ENCODE measurements at regions not wholly inside any gene's neighbourhood (a gene's known extent, or its start where the extent isn't known, plus 50 kb on each side); places are given as distances from the start of the nearest gene placed in this dataset.

DNA sequence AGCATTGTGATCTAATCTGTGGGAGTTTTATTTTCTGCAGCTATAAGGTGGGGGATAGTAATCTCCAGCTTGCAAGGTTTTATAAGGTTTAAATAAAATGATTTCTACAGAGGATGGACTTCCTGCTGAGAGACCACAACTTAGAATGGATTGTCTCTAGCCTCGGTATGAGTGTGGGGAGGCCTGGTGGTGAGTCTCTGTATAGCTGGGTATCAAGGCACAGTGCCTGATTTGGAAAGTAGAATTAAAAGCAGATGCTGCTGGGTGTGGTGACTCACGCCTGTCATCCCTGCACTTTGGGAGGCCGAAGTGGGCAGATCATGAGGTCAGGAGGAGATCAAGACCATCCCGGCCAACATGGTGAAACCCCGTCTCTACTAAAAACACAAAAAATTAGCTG, 162.0 kb upstream of the GATB start:
- Histone ChIP-seq H2AFZ (ENCODE audit: low read depth) (no peak overlapping the region), H3K79me2 (ENCODE audit: insufficient read depth, low read depth) (no peaks in the 10 kb centered on the region), H3K9ac (no peak overlapping the region), H3K27ac (no peak overlapping the region), H3K36me3 (ENCODE audit: insufficient read depth) (no peaks in the 10 kb centered on the region), H3K4me1 (ENCODE audit: low read depth, poor library complexity, severe bottlenecking) (no peaks in the 10 kb centered on the region), H4K20me1 (ENCODE audit: insufficient read depth) (no peaks in the 10 kb centered on the region), H3K4me2 (no peak overlapping the region), H3K27me3 (ENCODE audit: insufficient read depth, low read depth) (no peaks in the 10 kb centered on the region), H3K4me3 (IDR thresholded peaks at IDR 0.05; ENCODE audit: insufficient read depth, low read depth, low read length) (no peak overlapping the region)
- TF ChIP-seq, protein P1, sequence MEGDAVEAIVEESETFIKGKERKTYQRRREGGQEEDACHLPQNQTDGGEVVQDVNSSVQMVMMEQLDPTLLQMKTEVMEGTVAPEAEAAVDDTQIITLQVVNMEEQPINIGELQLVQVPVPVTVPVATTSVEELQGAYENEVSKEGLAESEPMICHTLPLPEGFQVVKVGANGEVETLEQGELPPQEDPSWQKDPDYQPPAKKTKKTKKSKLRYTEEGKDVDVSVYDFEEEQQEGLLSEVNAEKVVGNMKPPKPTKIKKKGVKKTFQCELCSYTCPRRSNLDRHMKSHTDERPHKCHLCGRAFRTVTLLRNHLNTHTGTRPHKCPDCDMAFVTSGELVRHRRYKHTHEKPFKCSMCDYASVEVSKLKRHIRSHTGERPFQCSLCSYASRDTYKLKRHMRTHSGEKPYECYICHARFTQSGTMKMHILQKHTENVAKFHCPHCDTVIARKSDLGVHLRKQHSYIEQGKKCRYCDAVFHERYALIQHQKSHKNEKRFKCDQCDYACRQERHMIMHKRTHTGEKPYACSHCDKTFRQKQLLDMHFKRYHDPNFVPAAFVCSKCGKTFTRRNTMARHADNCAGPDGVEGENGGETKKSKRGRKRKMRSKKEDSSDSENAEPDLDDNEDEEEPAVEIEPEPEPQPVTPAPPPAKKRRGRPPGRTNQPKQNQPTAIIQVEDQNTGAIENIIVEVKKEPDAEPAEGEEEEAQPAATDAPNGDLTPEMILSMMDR (conservative IDR thresholded peaks at IDR 0.05; ENCODE audit: low read depth, low read length): no peak

DNA sequence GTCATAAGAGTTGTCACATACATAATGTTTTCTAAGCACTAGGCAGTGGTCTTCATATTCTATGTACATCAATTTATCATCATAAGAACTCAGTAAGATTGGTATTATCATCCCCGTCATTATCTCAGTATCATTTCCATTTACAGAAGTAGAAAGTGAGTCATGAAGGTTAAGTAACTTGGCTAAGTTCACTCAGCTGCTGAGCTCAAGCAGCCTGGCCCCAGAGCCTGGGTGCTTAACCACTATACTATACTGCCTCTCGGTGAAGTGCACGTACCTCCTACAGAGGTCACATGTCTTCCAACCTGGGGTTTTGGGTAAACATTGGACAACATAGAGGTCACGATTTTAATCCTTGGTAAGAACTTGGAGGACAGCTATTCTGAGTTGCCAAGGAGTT, 161.5 kb upstream of the GATB start:
- TF ChIP-seq, protein P1 (conservative IDR thresholded peaks at IDR 0.05; ENCODE audit: low read depth, low read length): no peak

DNA sequence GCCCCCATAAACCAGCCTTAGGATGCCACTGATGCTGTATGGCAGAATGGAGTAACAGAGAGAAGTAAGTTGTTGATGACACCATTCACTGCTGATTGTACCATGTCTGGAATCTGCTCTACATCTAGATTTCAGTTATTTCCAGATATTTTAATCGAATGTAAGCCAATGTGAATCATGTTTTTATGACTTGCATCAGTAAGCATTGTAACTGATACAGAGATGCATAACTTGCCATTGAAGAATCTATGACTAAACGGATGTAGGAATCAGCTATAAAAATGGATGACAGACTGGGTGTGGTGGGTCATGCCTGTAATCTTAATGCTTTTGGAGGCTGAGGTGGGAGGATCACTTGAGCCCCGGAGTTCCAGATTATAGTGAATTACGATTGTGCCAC, 161.0 kb upstream of the GATB start:
- TF ChIP-seq, protein P1 (conservative IDR thresholded peaks at IDR 0.05; ENCODE audit: low read depth, low read length): no peak
- Histone ChIP-seq H3K79me2 (ENCODE audit: insufficient read depth, low read depth) (no peaks in the 10 kb centered on the region), H3K4me1 (ENCODE audit: low read depth, poor library complexity, severe bottlenecking) (no peaks in the 10 kb centered on the region), H3K9ac (no peak overlapping the region), H3K27me3 (ENCODE audit: insufficient read depth, low read depth) (no peaks in the 10 kb centered on the region), H4K20me1 (ENCODE audit: insufficient read depth) (no peaks in the 10 kb centered on the region), H2AFZ (ENCODE audit: low read depth) (no peak overlapping the region), H3K27ac (no peak overlapping the region), H3K4me2 (no peak overlapping the region), H3K36me3 (ENCODE audit: insufficient read depth) (no peaks in the 10 kb centered on the region), H3K4me3 (IDR thresholded peaks at IDR 0.05; ENCODE audit: insufficient read depth, low read depth, low read length) (no peak overlapping the region)

More for the DNA sequence above, 161.5 kb upstream of the GATB start:
- Histone ChIP-seq H3K36me3 (ENCODE audit: insufficient read depth) (no peaks in the 10 kb centered on the region), H3K4me2 (no peak overlapping the region), H2AFZ (ENCODE audit: low read depth) (no peak overlapping the region), H3K79me2 (ENCODE audit: insufficient read depth, low read depth) (no peaks in the 10 kb centered on the region), H3K9ac (no peak overlapping the region), H3K27ac (no peak overlapping the region), H4K20me1 (ENCODE audit: insufficient read depth) (no peaks in the 10 kb centered on the region), H3K27me3 (ENCODE audit: insufficient read depth, low read depth) (no peaks in the 10 kb centered on the region), H3K4me1 (ENCODE audit: low read depth, poor library complexity, severe bottlenecking) (no peaks in the 10 kb centered on the region), H3K4me3 (IDR thresholded peaks at IDR 0.05; ENCODE audit: insufficient read depth, low read depth, low read length) (no peak overlapping the region)

DNA sequence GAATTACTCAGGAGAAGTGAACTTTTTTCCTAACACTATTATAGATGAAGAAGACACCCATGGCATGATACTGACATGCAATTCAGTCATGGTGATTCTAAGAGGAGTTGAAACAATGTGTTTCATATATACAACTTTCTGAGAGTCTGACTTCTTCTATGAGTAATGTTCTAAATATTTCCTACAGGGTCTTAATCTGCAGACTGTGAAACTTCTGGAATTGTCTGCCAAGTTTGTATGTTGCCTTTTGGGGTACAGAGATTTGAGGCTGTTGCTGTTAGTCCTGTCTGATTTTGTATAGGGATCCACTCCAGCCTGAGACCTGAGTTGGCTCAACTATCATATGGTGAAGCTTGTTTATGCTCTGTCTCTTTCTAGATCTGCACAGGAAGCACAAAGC, 160.6 kb upstream of the GATB start:
- Histone ChIP-seq H3K27me3 (ENCODE audit: insufficient read depth, low read depth) (no peaks in the 10 kb centered on the region), H3K36me3 (ENCODE audit: insufficient read depth) (no peaks in the 10 kb centered on the region), H4K20me1 (ENCODE audit: insufficient read depth) (no peaks in the 10 kb centered on the region), H2AFZ (ENCODE audit: low read depth) (no peak overlapping the region), H3K79me2 (ENCODE audit: insufficient read depth, low read depth) (no peaks in the 10 kb centered on the region), H3K4me1 (ENCODE audit: low read depth, poor library complexity, severe bottlenecking) (no peaks in the 10 kb centered on the region), H3K4me3 (IDR thresholded peaks at IDR 0.05; ENCODE audit: insufficient read depth, low read depth, low read length) (no peak overlapping the region), H3K9ac (no peak overlapping the region), H3K4me2 (no peak overlapping the region), H3K27ac (no peak overlapping the region)
- TF ChIP-seq, protein P1 (conservative IDR thresholded peaks at IDR 0.05; ENCODE audit: low read depth, low read length): no peak
